Right atrium auricular region (tissue), 2 donors: ENCODE measurements at regions not wholly inside any gene's neighbourhood (a gene's known extent, or its start where the extent isn't known, plus 50 kb on each side); places are given as distances from the start of the nearest gene placed in this dataset.

ENCODE experiments used
- DNase-seq: peaks from one replicate; pipeline ENCODE4 v3.0.0-alpha.2; 2019; ENCODE audit warnings: low spot score
- H3K27ac ChIP-seq, 2 donors: fragments of 200-600 bp; sonication (generic); 1 replicate in 1 of 2; 2 replicates in 1 of 2; pipeline ENCODE4 v1.5.1; 2016 to 2019
- H3K27me3 ChIP-seq, 2 donors: fragments of 200-600 bp; sonication (generic); one replicate each; pipeline versions ENCODE4 v1.5.1 to v1.6.0; 2017 to 2019
- H3K36me3 ChIP-seq: fragments of 200-600 bp; sonication (generic); one replicate; pipeline ENCODE4 v1.5.1; 2016
- H3K4me1 ChIP-seq, 2 donors: fragments of 200-600 bp; sonication (generic); one replicate each; pipeline versions ENCODE4 v1.5.1 to v1.6.0; 2017 to 2019
- H3K4me3 ChIP-seq, 2 donors: fragments of 200-600 bp; sonication (generic); 1 replicate in 1 of 2; 2 replicates in 1 of 2; pipeline ENCODE4 v1.5.1; 2017 to 2019; ENCODE audit warnings: mild to moderate bottlenecking in 1 of 2, moderate library complexity in 1 of 2
- H3K9me3 ChIP-seq, 2 donors: fragments of 200-600 bp; sonication (generic); one replicate each; pipeline ENCODE4 v1.5.1; 2019
- CTCF ChIP-seq, 2 donors: fragments of 200-600 bp; sonication (generic); IDR thresholded peaks; one replicate each; pipeline ENCODE4 v1.5.1; 2019; ENCODE audit warnings: antibody characterized with exemption in 2 of 2

GRCh38 chr14:94932589-94932988 is 162.7 kb upstream of the GSC start:
- H3K4me1 ChIP-seq: peaks cover 0 to 18% of the 10 kb centered on the region in 2 donors
- DNase-seq: no peak
- no peaks in the 10 kb centered on the region for H3K9me3 ChIP-seq
- no peak overlapping the region for H3K4me3 ChIP-seq
- no peaks in the 10 kb centered on the region for H3K27me3 ChIP-seq
- H3K36me3 ChIP-seq: no peaks in the 10 kb centered on the region
- TF ChIP-seq CTCF (IDR thresholded peaks at IDR 0.05): no peak
- H3K27ac ChIP-seq: no peak overlapping the region

- no peaks in the 10 kb centered on the region for H3K9me3 ChIP-seq
- no peaks in the 10 kb centered on the region for H3K36me3 ChIP-seq
- no peaks in the 10 kb centered on the region for H3K4me1 ChIP-seq
- H3K27ac ChIP-seq: no peak overlapping the region
- H3K4me3 ChIP-seq: no peak overlapping the region
- H3K27me3 ChIP-seq: no peaks in the 10 kb centered on the region
- TF ChIP-seq CTCF (IDR thresholded peaks at IDR 0.05): no peak
- DNase-seq: no peak
Measured at GRCh38 chr14:94930690-94931089, 160.8 kb upstream of the GSC start.

- Histone ChIP-seq H3K27me3 (no peaks in the 10 kb centered on the region), H3K9me3 (no peaks in the 10 kb centered on the region), H3K36me3 (no peaks in the 10 kb centered on the region), H3K4me1 (no peaks in the 10 kb centered on the region), H3K4me3 (no peak overlapping the region), H3K27ac (no peak overlapping the region)
- no peak for TF ChIP-seq CTCF (IDR thresholded peaks at IDR 0.05)
- no peak for DNase-seq
Measured at GRCh38 chr14:94929354-94929753, 159.4 kb upstream of the GSC start.

GRCh38 chr14:94926176-94926575 is 156.3 kb upstream of the GSC start:
- no peak for TF ChIP-seq CTCF (IDR thresholded peaks at IDR 0.05)
- H3K9me3 ChIP-seq: no peaks in the 10 kb centered on the region
- DNase-seq: no peak
- H3K27ac ChIP-seq: no peak overlapping the region
- H3K4me1 ChIP-seq: no peaks in the 10 kb centered on the region
- no peak overlapping the region for H3K4me3 ChIP-seq
- no peaks in the 10 kb centered on the region for H3K27me3 ChIP-seq
- H3K36me3 ChIP-seq: no peaks in the 10 kb centered on the region

- no peaks in the 10 kb centered on the region for H3K4me1 ChIP-seq
- no peaks in the 10 kb centered on the region for H3K9me3 ChIP-seq
- no peak overlapping the region for H3K4me3 ChIP-seq
- H3K36me3 ChIP-seq: no peaks in the 10 kb centered on the region
- no peaks in the 10 kb centered on the region for H3K27me3 ChIP-seq
- TF ChIP-seq CTCF (IDR thresholded peaks at IDR 0.05): no peak
- no peak overlapping the region for H3K27ac ChIP-seq
- DNase-seq: no peak
Measured at GRCh38 chr14:94925416-94926173, 155.7 kb upstream of the GSC start.

- H3K36me3 ChIP-seq: no peaks in the 10 kb centered on the region
- H3K4me3 ChIP-seq: no peak overlapping the region
- TF ChIP-seq CTCF (IDR thresholded peaks at IDR 0.05): no peak
- H3K9me3 ChIP-seq: no peaks in the 10 kb centered on the region
- DNase-seq: no peak
- H3K4me1 ChIP-seq: no peaks in the 10 kb centered on the region
- H3K27ac ChIP-seq: no peak overlapping the region
- no peaks in the 10 kb centered on the region for H3K27me3 ChIP-seq
Measured at GRCh38 chr14:94924189-94924588, 154.3 kb upstream of the GSC start.
